HG03460 (cell line): ENCODE measurements at regions not wholly inside any gene's neighbourhood (a gene's known extent, or its start where the extent isn't known, plus 50 kb on each side); places are given as distances from the start of the nearest gene placed in this dataset.

ENCODE experiments used
- ATAC-seq: cut with Tn5 transposase; IDR thresholded peaks from one replicate; pipeline ENCODE4 v1.9.1; 2021; ENCODE audit not compliant: unreplicated experiment

GRCh38 chr20:20832715-20833114, 120.3 kb upstream of the RALGAPA2 start:
- ATAC-seq, result no peak

- no peak for ATAC-seq
These were observed 119.3 kb upstream of the RALGAPA2 start for GRCh38 chr20:20831794-20832193.

GRCh38 chr20:20829681-20830080, 117.2 kb upstream of the RALGAPA2 start:
- ATAC-seq, result no peak

GRCh38 chr20:20827992-20828597, 115.7 kb upstream of the RALGAPA2 start:
- ATAC-seq, result no peak

GRCh38 chr20:20824924-20825584, 112.6 kb upstream of the RALGAPA2 start:
- ATAC-seq, result peak; percentile 70

- no peak for ATAC-seq
These were observed 111.0 kb upstream of the RALGAPA2 start for GRCh38 chr20:20823476-20823881.

- ATAC-seq, result no peak
These were observed 109.2 kb upstream of the RALGAPA2 start for GRCh38 chr20:20821484-20822260.

GRCh38 chr20:20820785-20821483, 108.5 kb upstream of the RALGAPA2 start:
- no peak for ATAC-seq

GRCh38 chr20:20820104-20820503, 107.7 kb upstream of the RALGAPA2 start:
- no peak for ATAC-seq

GRCh38 chr20:20816969-20817755, 104.7 kb upstream of the RALGAPA2 start:
- ATAC-seq, result no peak

GRCh38 chr20:20815711-20816455, 103.4 kb upstream of the RALGAPA2 start:
- ATAC-seq, result no peak

GRCh38 chr20:20814685-20815084, 102.2 kb upstream of the RALGAPA2 start:
- ATAC-seq, result no peak

GRCh38 chr20:20812136-20812535, 99.7 kb upstream of the RALGAPA2 start:
- no peak for ATAC-seq

- ATAC-seq, result no peak
These were observed 95.6 kb upstream of the RALGAPA2 start for GRCh38 chr20:20808016-20808415.

GRCh38 chr20:20806121-20807095, 94.0 kb upstream of the RALGAPA2 start:
- no peak for ATAC-seq

- no peak for ATAC-seq
These were observed 90.6 kb upstream of the RALGAPA2 start for GRCh38 chr20:20803011-20803410.

- ATAC-seq, result no peak
These were observed 89.9 kb upstream of the RALGAPA2 start for GRCh38 chr20:20802328-20802727.

- ATAC-seq, result no peak
These were observed 87.4 kb upstream of the RALGAPA2 start for GRCh38 chr20:20799716-20800312.
